HG03159 (cell line): ENCODE measurements at regions not wholly inside any gene's neighbourhood (a gene's known extent, or its start where the extent isn't known, plus 50 kb on each side); places are given as distances from the start of the nearest gene placed in this dataset.
"Not testable (repeated sequence)": the region's sequence is repeated elsewhere in the genome, so short reads cannot be mapped to it uniquely, and the experiment has no call there.

Source experiments
- ATAC-seq: cut with Tn5 transposase; IDR thresholded peaks from one replicate; pipeline ENCODE4 v1.9.1; 2021; ENCODE audit warnings: mild to moderate bottlenecking, moderate library complexity; ENCODE audit not compliant: unreplicated experiment

DNA sequence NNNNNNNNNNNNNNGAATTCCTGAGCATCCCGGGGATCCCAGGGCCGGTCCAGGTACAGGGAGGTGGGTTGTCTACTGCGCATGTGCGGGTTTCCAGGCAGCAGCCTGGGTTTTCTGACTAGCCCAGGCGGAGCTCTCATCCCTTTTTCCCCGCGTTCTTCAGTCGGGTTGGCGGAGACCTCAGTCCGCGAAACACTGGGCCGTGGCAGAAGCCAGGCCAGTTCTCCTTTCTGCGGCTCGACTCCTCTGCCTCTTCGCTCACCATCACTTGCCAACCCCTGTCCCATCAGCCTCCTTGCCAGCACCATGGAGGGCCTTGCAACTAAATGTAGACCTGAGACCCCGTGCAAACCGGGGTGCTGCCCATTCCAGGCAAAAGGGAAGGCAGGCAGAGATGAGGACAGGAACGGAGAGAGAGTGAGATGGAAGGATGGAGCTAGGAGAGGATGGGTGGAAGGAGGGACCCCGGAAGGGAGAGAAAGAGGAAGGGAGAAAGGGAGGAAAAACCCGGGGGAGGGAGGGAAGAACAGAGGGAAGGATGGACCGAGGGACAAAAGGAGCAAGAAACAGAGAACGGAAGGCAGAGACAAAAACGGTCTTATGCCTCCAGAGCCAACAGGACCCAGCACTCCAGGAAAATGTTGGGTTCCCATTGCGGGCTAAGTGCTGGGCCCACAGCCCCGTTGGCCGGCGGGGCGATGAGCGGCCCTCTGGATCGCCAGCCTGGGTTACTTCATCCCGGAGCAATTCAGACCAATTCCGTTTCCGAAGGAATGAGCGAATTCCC, 445.4 kb upstream of the DEFB115 start:
- peak; percentile 61 for ATAC-seq

DNA sequence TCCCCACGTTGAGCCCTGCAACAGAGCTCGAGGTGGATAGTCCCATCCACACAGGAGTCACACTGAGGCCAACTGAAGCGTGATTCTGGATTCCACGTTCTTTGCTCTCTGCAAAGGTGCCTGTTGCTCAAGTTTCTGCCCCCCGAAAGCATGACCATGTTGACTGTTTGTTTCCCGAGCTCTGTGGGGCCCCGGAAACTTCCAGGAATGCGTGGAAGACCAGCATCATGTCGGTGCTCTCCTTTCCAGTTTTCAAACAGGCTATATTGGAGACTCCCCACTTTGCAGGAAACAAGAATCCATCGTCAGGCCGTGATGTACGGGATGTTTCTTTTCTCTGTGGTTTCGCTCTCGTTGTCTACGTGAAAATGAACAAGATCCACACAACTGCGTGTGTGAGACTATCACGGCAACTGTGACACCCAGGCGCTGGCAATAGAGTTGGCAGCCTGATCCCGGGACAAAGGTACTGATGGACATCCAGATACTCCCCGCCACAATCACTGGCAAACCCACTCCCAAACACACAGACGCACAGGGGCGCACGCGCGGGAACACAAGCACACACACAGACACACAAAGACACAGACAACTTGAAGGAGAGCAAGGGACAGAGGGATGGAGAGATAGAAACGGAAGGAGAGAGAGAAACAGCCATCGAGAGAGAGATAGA, 444.6 kb upstream of the DEFB115 start:
- ATAC-seq = no peak

DNA sequence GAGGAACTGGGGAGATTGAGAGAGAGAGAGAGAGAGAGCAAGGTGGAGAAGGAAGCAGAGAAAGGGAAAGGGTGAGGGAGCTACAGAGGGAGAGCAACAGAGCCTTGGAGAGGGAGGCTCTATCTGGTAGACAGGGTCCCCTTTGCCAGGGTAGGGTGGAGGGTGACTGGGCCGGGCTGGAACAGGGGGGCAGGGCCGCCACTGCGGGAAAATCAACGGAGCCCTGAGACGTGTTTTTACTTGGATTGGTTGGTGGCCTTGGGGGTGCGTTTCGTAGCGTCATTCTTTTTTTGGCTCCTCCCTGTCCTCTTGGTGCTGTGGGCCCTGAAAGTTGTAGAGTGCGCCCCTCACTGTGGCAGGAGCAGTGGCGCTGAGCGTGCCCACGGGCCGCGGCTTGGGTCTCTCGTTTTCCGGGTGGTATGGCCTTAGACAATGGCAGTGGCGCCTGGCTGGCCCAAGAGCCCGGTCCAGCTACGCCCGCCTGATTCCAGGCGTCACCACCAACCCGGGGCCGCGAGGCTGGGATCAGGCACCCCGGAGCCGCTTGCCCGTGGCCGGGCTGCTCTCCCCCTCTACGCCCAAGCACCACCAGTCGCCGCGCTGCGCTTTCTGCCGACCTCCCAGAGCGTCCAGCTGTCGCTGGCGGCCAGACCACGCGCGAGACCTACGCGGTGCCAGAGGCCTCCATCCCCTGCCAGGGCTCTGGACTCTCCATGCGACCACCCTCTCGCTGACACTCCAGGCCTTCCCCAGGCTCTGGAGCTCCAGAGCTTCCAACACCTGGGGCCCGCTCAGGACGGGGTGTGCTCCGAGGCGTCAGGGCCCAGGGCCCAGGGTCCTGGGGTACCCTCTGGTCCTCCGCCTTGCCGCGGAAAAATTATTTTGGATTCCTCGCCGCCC, 443.8 kb upstream of the DEFB115 start:
- ATAC-seq = not testable (repeated sequence)

DNA sequence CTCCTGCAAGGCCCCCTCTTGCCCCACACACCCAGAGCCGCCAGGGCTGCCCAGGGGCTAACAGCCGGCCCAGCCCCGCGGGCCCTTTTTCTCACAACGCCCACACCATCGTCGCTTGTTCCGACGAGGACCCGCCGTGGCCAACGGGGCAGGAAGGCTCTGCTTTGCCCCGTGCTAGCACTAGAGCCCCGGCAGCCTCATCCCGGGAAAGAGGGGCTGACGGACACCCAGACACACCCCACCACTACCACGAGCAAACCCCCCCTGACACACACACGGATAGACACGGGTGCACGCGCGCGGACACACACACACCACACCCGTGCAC, 443.2 kb upstream of the DEFB115 start:
- ATAC-seq = not testable (repeated sequence)

DNA sequence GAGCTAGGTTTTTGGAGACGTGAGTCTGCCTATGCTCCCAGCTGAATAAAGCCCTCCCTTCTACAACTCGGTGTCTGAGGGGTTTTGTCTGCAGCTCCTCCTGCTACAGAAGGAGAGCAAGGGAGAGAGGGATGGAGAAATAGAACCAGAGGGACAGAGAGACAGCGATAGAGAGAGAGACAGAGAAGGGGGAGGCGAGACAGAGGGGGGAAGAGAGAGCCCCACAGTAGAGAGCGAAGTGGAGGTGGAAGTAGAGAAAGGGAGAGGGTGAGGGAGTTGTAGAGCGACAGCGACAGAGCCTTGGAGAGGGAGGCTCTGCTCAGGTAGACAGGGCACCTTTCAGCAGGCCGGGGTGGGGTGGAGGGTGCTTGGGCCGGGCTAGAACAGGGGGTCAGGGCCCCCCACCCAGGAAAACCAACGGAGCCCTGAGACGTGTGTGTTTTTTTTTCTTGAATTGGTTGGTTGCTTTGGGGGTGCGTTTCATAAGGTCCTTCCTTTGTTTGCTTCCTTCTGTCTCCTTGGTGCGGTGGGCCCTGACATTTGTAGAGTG, 442.4 kb upstream of the DEFB115 start:
- not testable (repeated sequence) for ATAC-seq

DNA sequence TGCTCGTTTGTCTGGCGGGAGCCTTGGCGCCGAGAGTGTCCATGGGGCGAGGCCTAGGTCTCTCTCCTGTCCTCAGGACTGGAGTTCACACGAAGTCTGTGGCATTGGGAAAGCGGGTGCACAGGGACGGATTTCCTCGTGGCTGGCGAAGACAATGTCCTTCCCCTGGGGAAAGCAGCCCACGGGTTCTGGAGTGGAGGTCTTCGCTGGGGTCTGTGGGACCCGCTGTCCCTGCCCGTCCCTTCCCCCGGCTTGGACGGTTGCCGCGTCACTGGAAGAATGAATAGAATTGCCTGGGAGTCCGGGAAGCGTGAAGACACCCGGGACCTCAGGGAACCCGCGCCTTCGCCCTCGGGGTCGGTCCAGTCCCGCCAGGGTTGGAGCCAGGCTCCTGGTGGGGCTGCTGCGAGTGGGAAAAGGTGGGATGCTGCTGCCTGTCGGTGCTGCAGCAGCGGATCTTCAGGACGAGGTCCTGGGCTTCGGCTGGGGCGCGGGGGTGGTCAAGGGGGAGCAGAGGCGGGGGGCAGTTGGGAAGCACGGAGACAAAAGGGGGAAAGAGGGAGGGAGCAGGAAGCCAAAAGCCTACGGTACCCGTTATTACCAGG, 441.8 kb upstream of the DEFB115 start:
- no peak for ATAC-seq

DNA sequence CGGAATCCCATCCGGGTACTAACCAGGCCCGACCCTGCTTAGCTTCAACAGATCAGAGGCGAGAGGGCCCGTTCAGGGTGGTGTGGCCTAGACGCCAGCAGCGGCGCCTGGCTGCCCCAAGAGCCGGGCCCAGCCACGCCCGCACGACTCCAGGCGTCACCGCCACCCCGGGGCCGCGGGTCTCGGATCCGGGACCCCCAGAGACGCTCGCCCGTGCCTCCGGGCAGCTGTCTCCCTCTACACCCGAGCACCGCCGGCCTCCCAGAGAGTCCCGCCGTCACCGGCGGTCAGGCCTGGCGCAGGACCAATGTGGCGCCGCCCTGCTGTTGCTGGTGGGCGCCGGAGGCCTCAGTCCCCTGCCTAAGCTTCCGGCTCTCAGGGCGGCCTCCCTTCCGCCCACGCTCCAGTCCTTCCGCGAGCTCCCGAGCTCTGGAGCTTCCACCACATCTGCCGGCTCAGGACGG, 441.2 kb upstream of the DEFB115 start:
- no peak for ATAC-seq

DNA sequence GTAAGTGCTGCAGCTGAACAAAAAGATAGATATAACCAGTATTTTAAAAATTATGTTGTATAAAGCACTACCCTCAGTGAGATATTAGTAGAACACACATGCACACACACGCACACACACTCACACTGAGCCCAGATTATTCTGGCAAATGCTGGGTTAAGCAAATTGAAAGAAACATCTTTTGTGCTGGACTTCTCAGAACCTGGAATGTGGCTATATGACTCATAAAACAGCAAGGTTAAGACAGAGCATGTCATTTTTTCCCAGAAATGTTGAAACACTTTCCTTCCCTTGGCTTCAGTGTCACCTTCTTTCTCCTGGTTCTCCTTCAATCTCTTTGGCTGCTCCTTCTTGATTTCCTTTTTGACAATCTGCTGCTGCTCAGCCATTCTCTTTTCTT, 435.8 kb upstream of the DEFB115 start:
- ATAC-seq = not testable (repeated sequence)

DNA sequence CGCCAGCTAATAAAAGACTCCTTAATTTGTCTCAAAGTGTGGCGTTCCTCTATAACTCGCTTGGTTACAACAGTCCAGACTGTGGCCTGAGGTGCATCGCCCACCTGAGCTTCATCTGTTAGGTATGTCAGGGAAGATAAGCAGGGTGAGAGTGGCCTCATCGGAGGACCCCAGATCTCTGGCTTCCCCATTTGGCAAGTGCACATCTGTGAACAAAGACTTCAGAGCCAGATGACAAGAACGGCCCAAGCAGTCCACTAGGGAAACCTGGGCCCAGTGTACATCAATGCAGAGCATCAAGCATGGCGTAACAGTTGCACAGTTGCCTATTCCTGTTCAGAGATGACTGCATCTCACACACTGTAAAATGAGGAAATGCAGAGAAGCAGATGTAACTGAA, 432.8 kb upstream of the DEFB115 start:
- ATAC-seq = not testable (repeated sequence)

DNA sequence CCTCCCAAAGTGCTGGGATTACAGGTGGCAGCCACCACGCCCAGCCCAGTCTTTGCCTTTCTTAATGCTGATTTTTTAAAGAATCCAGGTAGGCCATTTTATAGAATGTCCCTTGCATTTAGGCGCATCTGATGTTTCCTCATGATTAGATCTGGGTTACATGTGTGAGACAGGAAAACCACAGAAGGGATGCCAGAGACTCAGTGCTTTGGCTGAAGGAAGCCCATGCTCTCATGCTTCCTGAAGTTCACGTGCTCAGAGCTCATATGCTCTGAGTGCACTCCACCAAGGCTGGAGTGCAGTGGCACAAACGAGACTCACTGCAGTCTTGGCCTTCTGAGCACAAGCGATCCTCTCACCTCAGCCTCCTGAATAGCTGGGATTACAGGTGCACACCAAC, 411.5 kb upstream of the DEFB115 start:
- ATAC-seq = not testable (repeated sequence)

DNA sequence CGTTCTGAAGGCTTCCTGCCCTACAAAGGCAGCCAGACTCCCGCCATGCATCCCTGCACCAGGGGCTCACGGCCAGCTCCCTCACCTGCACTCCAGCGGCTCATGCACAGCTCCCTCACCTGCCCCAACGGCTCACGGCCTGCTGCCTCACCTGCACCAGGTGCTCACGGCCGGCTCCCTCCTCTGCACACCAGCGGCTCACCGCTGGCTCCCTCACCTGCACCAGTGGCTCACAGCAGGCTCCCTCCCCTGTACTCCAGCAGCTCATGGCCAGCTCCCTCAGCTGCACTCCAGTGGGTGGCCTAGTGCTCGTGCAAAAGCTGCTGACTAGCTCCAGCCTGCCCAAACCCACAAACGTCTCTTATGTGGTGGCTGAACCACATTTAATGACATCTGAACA, 389.2 kb upstream of the DEFB115 start:
- not testable (repeated sequence) for ATAC-seq

DNA sequence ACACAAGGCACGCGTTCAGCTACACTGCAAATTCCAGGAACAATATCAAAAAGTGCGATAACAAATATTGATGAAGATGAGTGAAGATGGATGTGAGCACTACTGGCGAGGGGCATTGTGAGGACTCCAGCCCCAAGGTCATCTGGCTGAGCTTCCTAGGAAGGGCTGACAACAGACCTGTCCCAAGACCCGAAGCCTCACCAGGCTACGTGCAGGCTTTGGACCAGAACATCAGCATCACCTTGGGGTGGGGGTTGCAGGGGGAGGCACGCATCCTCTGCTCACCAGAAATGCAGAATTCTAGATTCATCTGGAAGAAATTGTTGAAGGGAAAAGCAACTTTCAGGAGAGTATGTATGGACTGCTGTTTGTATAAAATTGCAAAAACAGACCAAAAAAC, 386.3 kb upstream of the DEFB115 start:
- not testable (repeated sequence) for ATAC-seq

DNA sequence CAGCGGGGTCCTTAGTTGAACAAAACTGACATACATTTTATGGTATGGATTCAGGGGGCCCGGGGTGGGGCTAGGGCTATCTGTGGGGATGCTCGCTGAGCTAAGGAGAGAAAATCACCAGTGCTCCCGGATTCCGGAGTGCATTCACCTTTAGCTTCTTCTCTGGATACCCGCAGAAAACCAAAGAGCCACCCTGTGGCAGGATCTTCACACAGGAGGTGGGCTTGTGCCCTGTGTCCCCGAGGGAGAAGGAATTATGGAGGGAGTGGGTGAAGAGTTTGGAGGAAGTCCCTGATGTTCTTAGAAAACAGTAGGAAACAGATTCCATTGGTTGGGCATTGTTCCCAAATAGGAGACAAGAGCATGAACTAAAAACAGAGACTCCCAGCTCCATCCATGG, 385.2 kb upstream of the DEFB115 start:
- ATAC-seq = not testable (repeated sequence)

DNA sequence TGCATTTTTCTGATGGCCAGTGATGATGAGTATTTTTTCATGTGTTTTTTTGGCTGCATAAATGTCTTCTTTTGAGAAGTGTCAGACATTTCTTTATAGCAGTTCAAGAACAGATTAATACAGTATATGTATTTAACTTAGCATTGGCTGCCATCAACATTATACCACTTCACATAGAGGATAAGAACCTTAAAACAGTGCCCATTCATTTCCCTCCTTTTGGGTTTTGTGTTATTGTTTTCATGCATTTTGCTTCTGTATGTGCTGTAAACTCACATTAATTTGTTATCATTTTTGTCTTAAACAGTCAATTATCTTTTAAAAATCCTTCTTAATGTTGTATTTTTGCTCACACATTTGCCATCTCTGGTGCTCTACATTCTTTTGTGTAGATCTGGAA, 381.6 kb upstream of the DEFB115 start:
- ATAC-seq = not testable (repeated sequence)

DNA sequence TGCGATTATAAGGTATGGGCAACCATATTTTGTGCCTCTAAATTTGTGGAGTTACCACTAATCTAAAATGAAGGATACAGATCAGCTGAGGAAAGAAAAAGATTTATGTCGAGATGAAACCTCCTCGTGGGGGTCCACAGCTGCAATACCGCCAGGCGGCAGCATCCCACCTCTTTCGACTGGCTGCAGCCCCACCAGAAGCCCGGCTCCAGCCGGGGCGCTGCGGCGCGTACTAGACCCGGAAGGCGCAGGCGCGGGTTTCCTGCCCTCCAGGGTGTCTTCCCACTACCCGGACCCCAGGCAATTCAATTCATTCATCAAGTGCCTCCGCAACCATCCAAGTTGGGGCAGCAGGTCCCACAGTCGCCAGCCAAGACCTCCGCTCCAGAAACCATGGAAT, 366.1 kb upstream of the DEFB115 start:
- ATAC-seq = not testable (repeated sequence)

DNA sequence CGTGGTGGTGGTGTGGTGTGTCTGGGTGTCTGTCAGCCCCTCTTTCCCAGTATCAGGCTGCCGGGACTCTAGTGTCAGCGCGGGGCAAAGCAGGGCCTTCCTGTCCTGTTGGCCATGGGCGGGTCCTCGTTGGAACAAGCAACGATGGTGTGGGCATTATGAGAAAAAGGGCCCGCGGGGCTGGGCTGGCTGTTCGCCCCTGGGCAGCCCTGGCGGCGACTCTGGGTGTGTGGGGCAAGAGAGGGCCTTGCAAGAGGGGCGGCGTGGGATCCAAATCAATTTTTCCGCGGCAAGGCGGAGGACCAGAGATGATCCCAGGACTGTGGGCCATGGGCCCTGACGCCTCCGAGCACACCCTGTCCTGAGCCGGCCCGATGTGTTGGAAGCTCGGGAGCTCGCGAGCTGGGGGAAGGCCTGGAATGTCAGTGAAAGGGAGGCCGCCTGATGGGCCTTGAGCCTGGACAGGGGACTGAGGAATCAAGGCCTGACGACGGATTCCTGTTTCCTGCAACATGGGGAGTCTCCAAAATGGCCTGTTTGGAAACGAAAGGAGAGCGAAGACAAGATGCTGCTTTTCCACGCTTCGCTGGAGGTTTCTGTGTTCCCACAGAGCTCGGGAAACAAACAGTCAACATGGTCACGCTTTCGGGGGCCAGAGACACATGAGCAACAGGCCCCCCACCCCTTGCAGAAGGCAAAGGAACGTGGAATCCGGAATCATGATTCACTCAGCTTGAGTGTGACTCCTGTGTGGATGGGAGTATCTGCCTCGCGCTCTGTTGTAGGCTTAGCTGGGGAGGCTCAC, 364.7 kb upstream of the DEFB115 start:
- no peak for ATAC-seq

DNA sequence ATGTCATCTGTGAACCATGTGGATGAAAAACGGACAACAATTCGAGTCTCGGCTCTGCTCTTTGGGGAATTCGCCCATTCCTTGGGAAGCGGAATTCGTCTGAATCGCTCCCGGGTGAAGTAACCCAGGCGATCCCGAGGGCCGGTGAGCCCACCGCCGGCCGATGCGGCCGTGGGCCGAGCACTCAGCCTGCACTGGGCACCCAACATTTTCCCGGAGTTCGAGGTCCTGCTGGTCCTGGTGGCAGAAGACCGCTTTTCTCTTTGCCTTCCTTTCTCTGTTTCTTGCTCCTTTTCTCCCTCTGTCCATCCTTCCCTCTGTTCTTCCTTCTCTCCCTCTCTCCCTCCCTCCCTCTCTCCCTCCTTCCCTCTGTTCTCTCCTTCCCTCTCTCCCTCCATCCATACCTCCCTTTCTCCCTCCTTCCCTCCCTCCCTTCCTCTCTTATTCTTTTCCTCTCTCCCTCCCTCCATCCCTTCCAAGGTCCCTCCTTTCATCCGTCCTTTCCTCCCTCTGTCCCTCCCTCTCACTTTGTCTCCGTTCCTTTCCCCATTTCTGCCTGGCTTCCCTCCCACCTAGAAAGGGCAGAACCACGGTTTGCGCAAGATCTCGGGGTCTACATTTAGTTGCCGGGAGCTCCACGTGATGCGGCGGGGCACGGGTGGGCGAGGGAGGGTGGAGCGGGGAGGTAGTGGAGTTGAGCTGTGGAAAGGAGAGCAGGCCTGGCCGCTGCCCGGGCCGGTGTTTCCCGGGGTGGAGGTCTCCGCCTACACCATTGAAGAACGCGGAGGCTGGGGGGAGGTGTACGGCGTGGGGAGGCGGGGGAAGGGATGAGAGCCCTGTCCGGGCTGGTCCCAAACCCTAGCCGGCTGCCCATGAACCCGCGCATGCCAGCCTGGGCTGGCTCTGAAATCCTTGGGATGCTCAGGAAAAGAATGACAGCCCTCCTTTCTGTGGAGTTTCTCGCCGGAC, 363.8 kb upstream of the DEFB115 start:
- not testable (repeated sequence) for ATAC-seq

DNA sequence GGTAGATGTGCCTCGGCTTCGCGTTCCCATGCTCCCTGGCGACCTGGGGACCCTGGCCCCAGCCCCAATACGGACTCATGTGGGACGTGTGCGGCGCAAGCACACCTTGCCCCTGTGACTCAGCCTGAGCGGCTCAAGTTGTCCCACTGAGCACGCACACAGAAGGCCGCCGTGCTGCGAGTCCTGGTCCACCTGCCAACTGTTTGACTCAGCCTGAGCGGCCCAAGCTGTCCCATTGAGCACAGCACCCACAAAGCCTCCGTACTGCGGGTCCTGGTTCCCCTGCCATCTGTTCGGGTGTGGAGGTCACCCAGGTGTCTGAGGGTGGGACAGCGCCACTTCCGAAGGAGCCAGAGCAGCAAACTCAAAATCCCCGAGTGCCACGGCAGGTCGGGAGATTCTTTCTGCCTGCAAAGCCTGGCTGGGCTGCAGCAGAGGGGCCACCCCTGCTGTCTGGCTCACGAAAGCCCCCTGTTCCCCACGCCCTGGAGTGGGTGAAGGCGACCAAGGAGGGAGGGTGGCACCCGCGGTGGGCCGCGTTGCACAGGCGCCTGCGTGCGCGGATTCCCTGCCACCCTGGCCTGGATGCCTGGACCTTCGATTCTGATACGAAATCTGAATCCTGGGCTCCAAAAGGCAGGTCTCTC, 362.6 kb upstream of the DEFB115 start:
- ATAC-seq = not testable (repeated sequence)
